ENCODE measurements at regions not wholly inside any gene's neighbourhood (a gene's known extent, or its start where the extent isn't known, plus 50 kb on each side); places are given as distances from the start of the nearest gene placed in this dataset.
A peak's percentile ranks its signal among the peaks of the same experiment; 100 is the strongest.

DNA sequence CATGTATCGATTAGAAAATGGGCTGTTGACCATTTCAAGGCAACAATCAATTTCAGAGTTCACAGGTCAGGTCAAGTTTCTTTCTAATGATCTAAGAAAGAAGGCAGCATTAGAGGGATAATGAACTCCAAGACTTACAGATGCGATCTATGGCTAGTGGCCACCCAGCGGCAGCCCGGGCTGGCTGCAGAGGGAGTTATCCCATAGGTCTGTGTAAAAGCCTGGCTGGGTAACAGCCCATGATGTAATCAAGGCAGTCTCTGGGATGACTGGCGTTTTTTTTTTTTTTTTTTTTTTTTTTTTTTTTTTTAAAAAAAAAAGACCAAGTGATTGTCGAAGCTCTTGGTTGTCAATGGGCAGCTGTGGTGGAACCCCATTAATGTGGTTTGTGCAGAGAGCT is 171.1 kb upstream of the SKOR2 start:
- DNase-seq = no peak
- H3F3A ChIP-seq (ENCODE audit: insufficient read depth, low read length) = no peaks in the 10 kb centered on the region
- no peak overlapping the region for H3K4me2 ChIP-seq (ENCODE audit: low read depth, low read length)
- H3K79me2 ChIP-seq (ENCODE audit: low read length) = no peaks in the 10 kb centered on the region
- no peaks in the 10 kb centered on the region for H4K20me1 ChIP-seq (ENCODE audit: insufficient read depth, low read length)
- no peak overlapping the region for H2AFZ ChIP-seq (ENCODE audit: low read length)
- H3K9me3 ChIP-seq (replicated peaks; ENCODE audit: insufficient read depth, low read length) = no peaks in the 10 kb centered on the region
- no peaks in the 10 kb centered on the region for H3K36me3 ChIP-seq (replicated peaks; ENCODE audit: insufficient read depth, low read length)
- H3K27me3 ChIP-seq (replicated peaks; ENCODE audit: insufficient read depth, low read length) = no peaks in the 10 kb centered on the region
- no peaks in the 10 kb centered on the region for H3K9me2 ChIP-seq (replicated peaks; ENCODE audit: insufficient read depth, low read length)
- no peaks in the 10 kb centered on the region for H3K4me1 ChIP-seq (ENCODE audit: low read length)
- TF ChIP-seq, protein P1, sequence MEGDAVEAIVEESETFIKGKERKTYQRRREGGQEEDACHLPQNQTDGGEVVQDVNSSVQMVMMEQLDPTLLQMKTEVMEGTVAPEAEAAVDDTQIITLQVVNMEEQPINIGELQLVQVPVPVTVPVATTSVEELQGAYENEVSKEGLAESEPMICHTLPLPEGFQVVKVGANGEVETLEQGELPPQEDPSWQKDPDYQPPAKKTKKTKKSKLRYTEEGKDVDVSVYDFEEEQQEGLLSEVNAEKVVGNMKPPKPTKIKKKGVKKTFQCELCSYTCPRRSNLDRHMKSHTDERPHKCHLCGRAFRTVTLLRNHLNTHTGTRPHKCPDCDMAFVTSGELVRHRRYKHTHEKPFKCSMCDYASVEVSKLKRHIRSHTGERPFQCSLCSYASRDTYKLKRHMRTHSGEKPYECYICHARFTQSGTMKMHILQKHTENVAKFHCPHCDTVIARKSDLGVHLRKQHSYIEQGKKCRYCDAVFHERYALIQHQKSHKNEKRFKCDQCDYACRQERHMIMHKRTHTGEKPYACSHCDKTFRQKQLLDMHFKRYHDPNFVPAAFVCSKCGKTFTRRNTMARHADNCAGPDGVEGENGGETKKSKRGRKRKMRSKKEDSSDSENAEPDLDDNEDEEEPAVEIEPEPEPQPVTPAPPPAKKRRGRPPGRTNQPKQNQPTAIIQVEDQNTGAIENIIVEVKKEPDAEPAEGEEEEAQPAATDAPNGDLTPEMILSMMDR (IDR thresholded peaks at IDR 0.05; ENCODE audit: low read length) = no peak
- no peak for TF ChIP-seq EZH2 (optimal IDR thresholded peaks at IDR 0.05; ENCODE audit: low read depth, low read length)
- TF ChIP-seq EZH2phosphoT487 (IDR thresholded peaks at IDR 0.05; ENCODE audit: low read length) = no peak
- H3K4me3 ChIP-seq (ENCODE audit: low read length) = no peak overlapping the region
- no peak overlapping the region for H3K9ac ChIP-seq (ENCODE audit: low read length)
- H3K27ac ChIP-seq (ENCODE audit: low read length) = no peak overlapping the region

DNA sequence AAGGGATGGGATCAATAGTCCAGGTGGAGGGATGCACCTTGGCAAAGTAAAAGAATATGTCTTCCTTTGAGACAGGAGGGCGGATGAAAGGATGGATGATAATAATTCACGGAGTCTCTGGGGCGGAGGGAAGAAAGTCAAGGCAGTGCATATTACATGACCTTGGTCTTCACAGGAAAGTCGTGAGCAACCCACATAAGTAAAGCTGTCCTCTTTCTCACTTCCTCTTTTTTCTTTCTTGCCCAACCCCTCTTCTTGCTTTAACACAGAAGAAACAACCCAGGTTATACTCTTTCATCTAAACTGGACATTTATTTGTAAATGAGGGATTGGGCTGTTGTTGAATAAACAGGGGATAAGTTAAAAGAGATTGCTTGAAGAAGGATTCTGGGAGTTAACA is 168.7 kb upstream of the SKOR2 start:
- no peak overlapping the region for H2AFZ ChIP-seq (ENCODE audit: low read length)
- H3K4me3 ChIP-seq (ENCODE audit: low read length) = no peak overlapping the region
- TF ChIP-seq EZH2phosphoT487 (IDR thresholded peaks at IDR 0.05; ENCODE audit: low read length) (no peak), EZH2 (optimal IDR thresholded peaks at IDR 0.05; ENCODE audit: low read depth, low read length) (no peak)
- TF ChIP-seq, protein P1 (IDR thresholded peaks at IDR 0.05; ENCODE audit: low read length) = no peak
- no peak overlapping the region for H3K4me2 ChIP-seq (ENCODE audit: low read depth, low read length)
- H3K27me3 ChIP-seq (replicated peaks; ENCODE audit: insufficient read depth, low read length) = no peaks in the 10 kb centered on the region
- no peak overlapping the region for H3K27ac ChIP-seq (ENCODE audit: low read length)
- no peaks in the 10 kb centered on the region for H3K4me1 ChIP-seq (ENCODE audit: low read length)
- H3K79me2 ChIP-seq (ENCODE audit: low read length) = no peaks in the 10 kb centered on the region
- no peaks in the 10 kb centered on the region for H3K36me3 ChIP-seq (replicated peaks; ENCODE audit: insufficient read depth, low read length)
- peak; percentile 33 for DNase-seq
- H3K9ac ChIP-seq (ENCODE audit: low read length) = no peak overlapping the region
- H3F3A ChIP-seq (ENCODE audit: insufficient read depth, low read length) = no peaks in the 10 kb centered on the region
- no peaks in the 10 kb centered on the region for H3K9me3 ChIP-seq (replicated peaks; ENCODE audit: insufficient read depth, low read length)
- no peaks in the 10 kb centered on the region for H3K9me2 ChIP-seq (replicated peaks; ENCODE audit: insufficient read depth, low read length)
- no peaks in the 10 kb centered on the region for H4K20me1 ChIP-seq (ENCODE audit: insufficient read depth, low read length)

DNA sequence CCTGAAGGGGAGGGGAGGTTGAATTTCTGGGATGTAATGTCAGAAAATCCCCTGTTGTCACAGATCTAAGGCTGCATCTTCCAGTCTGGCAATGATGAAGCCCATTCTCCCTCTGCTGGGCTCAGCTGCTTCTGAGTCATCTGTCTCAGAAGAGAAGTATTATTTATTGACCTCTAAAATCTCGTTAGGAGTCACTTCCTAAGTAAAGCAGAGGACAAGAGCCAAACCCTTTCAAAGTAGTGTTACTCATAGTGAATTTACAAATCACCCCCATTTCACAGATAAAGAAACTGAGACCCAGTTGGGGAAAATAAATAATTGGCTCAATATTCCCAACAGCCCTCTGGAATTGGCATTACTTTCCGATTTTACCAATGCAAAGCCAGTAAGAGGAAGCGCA is 167.3 kb upstream of the SKOR2 start:
- Histone ChIP-seq H3K27me3 (replicated peaks; ENCODE audit: insufficient read depth, low read length) (no peaks in the 10 kb centered on the region), H3K4me1 (ENCODE audit: low read length) (no peaks in the 10 kb centered on the region), H3K4me2 (ENCODE audit: low read depth, low read length) (no peak overlapping the region), H3K4me3 (ENCODE audit: low read length) (no peak overlapping the region), H3K27ac (ENCODE audit: low read length) (no peak overlapping the region), H3K9me2 (replicated peaks; ENCODE audit: insufficient read depth, low read length) (no peaks in the 10 kb centered on the region), H3F3A (ENCODE audit: insufficient read depth, low read length) (no peaks in the 10 kb centered on the region), H4K20me1 (ENCODE audit: insufficient read depth, low read length) (no peaks in the 10 kb centered on the region), H3K79me2 (ENCODE audit: low read length) (no peaks in the 10 kb centered on the region), H3K9ac (ENCODE audit: low read length) (no peak overlapping the region), H3K36me3 (replicated peaks; ENCODE audit: insufficient read depth, low read length) (no peaks in the 10 kb centered on the region), H3K9me3 (replicated peaks; ENCODE audit: insufficient read depth, low read length) (no peaks in the 10 kb centered on the region), H2AFZ (ENCODE audit: low read length) (no peak overlapping the region)
- TF ChIP-seq, protein P1 (IDR thresholded peaks at IDR 0.05; ENCODE audit: low read length) = no peak
- TF ChIP-seq EZH2 (optimal IDR thresholded peaks at IDR 0.05; ENCODE audit: low read depth, low read length) (no peak), EZH2phosphoT487 (IDR thresholded peaks at IDR 0.05; ENCODE audit: low read length) (no peak)
- no peak for DNase-seq

Measured in MM.1S (cell line).